ENCODE measurements at regions not wholly inside any gene's neighbourhood (a gene's known extent, or its start where the extent isn't known, plus 50 kb on each side); places are given as distances from the start of the nearest gene placed in this dataset.

DNA sequence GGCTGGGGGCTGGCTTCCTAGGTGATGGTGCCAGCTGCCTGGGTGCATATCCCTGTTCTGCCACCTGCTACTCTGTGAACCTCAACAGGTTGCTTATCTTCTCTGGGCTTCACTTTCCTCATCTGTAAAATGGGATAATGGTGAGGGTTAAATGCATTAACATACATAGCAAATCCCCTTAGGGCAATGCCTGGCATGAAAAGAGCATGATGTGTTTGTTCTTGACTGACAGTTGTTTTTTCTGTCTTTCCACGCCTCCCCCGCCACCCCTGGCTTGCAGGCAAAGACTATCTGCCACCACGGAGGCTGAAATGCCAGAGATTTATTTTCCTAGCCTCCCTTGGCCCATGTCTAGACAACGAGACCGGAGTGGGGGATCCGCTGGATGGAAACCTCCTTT, 280.5 kb downstream of the NSG2 start:
- TF ChIP-seq, protein P1, sequence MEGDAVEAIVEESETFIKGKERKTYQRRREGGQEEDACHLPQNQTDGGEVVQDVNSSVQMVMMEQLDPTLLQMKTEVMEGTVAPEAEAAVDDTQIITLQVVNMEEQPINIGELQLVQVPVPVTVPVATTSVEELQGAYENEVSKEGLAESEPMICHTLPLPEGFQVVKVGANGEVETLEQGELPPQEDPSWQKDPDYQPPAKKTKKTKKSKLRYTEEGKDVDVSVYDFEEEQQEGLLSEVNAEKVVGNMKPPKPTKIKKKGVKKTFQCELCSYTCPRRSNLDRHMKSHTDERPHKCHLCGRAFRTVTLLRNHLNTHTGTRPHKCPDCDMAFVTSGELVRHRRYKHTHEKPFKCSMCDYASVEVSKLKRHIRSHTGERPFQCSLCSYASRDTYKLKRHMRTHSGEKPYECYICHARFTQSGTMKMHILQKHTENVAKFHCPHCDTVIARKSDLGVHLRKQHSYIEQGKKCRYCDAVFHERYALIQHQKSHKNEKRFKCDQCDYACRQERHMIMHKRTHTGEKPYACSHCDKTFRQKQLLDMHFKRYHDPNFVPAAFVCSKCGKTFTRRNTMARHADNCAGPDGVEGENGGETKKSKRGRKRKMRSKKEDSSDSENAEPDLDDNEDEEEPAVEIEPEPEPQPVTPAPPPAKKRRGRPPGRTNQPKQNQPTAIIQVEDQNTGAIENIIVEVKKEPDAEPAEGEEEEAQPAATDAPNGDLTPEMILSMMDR (IDR thresholded peaks at IDR 0.05), result no peak
- no peak for TF ChIP-seq POLR2A (IDR thresholded peaks at IDR 0.05)

Measured in body of pancreas (tissue), 4 donors.